Stimulated activated CD4-positive, alpha-beta T cell treated with anti-CD3 and anti-CD28 coated beads, TNF-alpha, amount 100 ng/mL, for 48 hours (primary cell): ENCODE measurements at regions not wholly inside any gene's neighbourhood (a gene's known extent, or its start where the extent isn't known, plus 50 kb on each side); places are given as distances from the start of the nearest gene placed in this dataset.

Experiments
- DNase-seq, 3 donors: peaks; one replicate each; pipeline ENCODE4 v3.0.0-alpha.2; 2020; ENCODE audit warnings: low read depth in 3 of 3

DNA sequence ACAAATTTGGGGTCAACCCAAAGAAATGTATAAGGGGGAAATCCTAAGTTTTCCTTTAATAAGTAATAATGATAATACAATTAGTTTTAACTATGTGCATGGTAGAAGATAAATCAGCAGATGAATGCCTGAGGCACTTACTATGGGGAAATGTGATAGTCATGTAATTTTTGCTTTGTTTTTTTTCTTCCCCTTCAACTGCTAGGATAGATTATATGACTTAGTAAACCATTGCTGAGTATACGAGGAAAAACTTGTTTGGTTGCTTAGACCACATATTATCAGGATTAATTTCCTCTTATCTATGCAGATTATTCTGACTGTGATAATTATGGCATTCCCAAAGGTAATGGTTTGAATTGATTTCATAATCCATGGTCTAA, 181.1 kb downstream of the TGFB2 start:
- DNase-seq = no peak

DNA sequence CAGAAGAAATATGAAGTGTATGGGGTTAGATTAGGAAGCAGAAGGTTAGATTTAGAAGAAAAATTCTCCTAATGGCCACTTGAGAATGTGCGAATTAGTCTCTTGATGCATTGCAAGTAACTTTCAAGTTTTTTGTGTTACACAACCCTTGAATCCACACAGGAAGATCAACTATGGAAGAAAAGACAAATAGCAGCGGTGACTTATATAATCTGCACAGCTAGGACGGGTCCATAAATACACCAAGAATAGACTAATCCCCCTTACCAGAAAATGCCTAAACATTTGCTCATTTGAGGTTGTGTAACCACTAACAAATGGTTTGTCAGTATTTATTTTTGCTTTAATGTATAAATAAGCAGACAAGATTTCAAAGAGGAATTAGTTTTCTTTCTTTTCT, 182.6 kb downstream of the TGFB2 start:
- DNase-seq = no peak

DNA sequence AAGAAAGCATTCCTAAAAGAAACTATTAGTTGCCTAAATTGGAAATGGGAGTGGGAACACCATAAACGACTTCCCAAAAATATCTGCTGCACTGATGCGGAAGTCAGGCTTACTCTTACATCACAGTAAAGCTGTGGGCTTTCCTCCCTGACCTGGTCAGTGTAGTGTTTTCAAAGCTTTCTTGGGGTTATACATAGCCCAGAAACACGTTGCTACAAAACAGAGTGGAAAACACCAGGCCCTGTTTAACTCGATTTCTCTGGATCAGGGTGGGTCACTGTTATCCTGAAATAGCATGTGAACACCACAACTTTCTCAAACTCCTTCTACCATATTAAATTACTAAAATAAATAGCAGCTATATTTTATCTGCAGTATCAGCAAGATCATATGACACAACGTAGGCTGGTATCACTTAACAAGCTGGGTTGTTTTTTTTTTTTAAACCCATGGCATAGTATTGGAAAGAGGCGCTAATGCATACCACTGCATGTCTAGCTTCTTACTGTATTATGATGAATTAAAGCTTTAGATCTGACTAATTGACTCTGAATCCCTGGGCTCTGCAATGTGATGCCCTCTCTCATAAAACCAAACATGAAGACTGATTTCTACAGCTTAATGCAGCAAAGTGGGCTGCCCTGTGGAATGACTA, 184.6 kb downstream of the TGFB2 start:
- no peak for DNase-seq

DNA sequence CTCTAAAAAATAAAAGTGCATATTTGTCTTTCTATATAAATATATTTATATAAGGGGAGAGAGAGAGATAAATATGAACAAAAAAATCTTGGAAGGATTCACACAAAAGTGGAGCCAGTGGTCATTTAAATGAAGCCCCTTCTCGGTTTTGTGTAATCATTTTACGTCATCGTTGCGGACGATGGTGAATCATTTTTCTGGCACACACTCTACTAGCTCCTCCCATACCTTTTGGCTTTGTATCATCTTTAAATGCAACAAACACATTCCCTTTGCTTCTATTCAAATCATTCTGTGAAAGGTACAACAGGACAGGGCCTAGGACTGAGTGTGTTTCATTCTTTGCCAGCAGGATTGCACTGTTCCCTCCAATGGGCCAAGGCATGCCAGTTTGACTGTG, 186.8 kb downstream of the TGFB2 start:
- DNase-seq = no peak

DNA sequence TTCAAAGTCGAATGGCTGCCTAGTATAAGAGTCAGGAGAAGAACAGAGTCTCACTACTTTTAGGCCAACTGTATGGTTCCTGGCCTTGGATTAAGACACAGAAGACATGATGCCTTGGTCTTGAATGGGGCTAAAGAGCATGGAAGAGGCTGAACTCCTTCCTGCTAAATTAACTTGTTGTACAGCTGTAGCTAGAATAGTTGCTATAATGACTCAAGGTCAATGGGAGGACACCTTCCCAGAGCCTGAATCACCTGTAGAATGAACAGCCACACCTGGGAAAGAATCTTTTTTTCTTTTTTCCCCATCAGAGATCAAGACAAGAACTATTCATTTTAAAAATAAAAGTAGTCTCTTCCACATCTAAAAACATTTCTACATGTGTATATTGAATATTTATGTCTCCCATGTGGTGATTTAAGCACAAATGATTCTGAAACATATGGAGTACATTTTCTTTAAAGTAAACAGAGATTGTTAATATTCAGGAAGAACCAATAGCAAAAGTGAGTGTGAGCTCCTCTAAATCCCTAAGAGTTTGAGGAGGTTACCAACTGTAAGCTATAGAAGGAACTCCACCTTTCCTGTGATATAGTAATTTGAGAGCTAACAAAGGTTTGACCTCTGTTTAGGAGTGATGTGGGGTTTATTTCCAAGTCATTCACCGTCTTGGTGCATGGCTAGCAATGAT, 191.3 kb downstream of the TGFB2 start:
- no peak for DNase-seq

DNA sequence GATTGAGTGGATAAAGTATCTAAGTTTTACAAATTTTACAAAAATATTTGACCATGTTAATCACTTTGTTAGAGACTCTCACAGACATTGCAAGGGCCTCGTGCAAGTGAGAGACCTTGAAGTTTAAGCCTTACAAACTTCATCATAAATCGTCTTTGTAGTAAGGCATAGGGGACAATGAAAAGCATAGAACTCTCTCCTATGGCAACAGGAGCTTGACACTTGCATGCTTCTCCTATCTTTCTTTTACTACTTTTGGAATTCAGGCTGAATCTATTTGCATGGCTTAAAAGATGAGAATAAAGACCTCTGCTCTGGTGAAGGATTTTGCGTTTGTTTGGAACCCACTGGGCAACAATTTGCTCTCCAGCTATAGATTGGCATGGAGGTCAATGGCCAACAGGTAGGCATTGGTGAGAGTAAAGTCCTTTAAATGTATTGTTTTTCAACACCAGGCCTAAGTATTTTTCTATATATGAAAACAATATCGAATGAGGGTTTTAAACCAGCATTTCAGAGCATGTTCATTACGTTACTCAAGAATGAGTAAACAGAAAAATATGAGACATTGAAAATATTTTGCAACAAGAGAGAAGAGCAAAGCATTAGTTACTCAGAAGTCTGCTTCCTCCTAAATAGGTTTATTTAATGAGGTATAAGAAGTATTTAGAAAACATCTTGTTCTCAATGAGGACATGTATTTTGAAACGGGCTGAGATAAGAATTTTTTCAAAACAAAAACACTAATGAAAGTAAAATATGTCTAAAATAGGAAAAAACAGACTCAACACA, 192.2 kb downstream of the TGFB2 start:
- DNase-seq = no peak

DNA sequence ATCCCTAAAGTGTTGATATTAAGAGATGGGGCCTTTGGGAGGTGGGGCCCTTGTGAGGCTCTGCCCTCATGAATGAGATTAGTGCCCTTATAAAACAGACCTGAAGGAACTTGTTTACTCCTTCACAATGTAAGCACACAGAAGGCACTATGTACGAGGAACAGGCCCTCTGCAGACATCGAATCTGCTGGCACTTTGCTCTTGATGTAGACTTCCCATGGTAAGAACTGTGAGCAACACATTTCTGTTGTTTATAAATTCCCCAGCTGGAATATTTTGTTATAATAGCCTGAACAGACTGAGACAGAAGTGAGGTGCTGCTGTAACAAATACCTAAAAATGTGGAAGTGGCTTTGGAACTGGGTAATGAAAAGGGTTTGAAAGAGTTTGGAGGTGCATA, 193.2 kb downstream of the TGFB2 start:
- DNase-seq = no peak

DNA sequence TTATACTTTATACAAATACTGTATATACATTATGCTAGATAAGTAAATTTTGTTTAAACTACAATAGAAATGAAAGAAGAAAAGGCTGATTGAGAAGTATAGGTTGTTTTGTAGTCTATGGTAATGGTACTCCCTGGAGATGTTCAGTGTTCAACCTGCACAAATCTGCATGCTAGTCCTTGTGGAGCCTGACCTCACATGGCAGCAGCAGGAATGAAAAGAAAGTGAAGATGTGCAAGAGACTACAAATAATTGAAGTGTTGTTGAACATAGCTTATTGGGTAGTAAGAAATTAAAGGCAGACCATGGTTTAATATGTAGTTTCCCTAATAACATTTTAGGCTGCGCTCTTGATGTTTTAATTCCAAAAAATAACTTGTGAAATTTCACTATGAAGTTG, 201.2 kb downstream of the TGFB2 start:
- DNase-seq = no peak

DNA sequence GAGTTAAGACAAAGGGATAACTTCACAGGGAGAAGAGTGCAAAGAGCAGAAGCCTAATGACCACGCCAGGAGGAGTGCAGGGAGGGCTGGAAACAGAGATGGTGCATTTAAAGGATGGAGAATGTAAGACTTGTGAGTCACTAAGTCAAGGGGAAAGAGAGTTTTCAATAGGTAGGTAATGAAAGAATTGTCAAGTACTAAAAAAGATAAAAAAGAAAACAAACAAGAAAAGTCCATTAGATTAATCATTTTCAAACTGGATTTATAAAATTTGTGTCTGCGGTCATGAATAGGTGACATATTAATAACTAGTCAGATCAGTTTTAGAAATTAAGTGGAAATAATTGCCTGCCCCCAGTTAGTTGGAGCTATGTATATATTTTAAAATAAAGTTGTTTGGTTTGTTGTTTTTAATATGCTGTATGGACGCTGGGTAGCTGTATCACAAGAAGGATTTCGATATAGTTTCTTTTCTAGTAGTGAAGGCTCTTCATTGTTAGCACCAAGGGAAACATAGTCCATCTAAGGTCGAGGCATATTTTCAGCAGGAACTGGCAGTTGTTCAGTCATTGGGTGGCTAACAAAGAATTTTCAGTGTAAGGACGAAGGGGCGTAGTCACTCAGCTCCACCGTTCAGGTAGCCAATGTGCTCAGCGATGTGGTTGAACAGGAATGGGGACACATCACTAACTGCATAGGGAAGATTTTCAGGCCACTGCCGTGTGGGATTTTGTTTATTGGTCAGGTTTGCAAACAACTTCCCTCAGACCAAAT, 203.0 kb downstream of the TGFB2 start:
- no peak for DNase-seq

DNA sequence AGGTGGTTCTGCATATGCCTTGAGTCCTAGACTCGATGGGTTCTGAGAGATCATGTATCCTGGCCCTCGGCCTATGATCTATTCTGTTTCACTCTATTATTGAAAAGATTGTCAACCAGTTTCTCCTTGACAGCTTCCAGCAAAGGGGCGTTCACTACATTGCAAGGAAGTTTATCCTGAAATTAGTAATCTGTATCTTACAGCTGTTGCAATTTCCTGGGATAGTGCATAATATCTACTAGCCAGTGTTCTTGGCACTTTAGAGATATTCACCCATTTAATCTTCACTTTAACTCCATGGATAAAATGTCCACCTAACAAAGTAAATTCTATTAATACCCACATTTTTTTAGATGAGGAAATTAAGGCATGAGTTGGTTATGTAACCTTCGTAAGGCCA, 203.6 kb downstream of the TGFB2 start:
- DNase-seq = no peak

DNA sequence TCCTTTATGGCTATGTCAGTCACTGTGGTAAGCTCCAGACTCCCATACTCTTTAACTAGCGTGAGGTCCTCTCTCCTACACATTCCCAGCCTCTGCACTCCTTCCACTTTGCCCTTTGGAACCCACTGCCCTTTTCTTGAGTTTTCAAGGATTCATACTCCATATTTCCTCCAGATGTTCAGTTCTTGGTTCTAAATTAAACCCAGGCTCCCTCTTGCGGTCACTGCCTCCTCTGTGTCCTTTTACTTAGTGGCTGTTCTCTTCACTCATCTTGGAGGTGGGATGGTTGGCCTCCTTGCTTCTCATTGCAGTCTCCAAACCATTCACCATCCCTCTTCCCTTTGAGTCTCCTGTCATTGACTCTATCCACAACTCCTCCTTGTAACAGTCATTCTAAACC, 208.1 kb downstream of the TGFB2 start:
- DNase-seq = no peak

DNA sequence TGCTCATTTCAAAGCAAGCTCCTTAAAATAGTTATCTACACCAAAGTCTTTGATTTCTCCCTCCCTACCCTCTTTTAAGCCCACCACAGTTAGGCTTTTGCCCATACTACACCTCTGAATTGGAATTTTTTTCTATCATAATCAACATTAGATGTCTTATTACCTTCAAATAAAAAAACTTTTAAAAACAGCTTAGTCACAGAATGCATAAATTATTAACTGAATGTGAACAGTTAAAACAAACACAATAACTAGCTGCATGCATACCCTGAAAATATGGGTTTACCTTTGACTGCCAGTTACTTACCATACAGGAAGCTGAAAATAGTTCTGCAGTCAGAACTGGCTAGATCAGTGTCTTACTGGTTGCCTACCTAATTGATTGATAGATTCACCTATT, 210.9 kb downstream of the TGFB2 start:
- DNase-seq = no peak

DNA sequence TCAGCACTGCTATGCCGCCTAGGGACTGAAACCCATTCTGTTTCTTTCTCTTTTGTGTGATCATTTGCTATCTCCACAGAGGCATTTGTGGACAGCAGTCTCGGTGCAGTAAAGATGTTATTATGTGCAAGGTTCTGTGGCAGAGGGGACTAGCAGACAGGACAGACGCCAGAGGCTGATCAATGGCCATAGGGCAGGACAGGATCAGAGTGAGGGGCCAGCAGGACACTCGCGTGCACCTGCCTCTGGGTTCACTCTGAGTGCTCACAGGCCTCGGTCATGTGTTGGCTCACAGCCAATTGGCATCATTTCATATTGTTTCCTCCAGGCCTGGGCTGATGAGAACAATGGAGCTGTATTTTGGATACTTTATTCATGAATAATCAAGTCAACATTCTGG, 212.6 kb downstream of the TGFB2 start:
- DNase-seq = no peak

DNA sequence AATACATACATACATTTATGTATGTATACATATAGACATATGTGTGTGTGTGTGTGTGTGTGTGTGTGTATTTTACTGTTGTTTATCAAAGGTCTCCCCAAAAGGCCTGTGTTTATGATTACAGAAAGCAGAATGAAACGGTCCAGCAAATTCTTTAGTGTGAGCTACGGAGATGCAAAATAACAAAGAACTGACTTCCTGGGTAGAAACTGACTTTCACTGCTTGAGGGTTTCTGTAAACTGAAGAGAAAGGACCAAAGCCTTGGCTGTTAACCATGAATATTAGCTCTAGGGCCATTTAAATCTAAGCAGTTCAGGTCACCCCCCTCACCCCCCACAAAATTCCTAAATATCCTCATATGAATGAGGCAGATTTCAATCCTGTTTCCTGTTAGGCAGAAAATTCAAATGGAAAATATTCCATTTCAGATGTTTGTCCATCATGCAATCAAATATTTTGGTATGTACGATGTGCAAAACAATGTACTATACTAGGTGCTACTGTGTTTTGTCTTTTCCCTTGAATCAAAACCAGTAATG, 213.2 kb downstream of the TGFB2 start:
- DNase-seq = no peak

DNA sequence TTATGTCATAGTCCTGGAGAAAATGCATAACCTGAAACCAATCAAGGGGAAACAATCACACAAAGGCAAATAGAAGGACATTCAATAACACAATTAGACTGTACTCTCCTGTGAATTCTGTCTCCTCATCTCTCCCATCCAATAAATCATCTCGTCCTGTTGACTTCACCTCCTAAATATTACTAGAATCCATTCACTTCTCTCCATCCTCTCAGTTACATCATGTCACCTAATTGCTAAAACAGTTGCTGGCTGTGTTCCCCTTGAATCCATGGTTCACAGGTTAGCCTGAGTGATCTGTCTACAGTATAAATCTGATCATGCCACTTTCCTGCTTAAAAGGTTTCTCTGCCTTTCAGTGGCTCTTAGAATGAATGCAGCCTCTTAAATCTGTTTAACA, 220.2 kb downstream of the TGFB2 start:
- DNase-seq = no peak

DNA sequence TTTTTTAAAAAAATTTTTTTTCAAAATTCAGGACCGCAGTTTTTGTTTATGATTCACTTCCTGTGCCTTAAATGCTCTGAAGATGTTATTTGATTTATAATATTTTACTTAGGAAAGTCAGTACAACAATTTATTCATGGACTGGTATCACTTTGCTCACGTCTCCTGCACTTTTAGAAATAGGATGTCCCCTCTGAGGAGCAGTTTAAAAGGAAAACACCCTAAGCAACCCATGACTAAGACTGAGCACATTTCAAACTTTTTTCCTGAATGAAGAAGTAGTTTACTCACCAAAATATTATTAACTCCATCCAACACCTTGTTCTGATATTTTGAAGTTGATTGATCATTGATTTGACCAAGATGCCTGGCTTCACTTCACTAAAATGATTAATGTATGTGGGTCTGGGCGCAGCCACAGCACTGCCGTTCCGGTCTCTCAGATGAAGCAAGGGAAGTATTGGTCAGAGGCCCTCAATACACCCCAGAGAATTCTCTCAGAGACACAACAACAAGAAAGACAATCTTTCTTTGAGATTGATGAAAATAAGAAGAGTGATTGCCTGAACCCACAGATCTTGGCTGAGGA, 223.9 kb downstream of the TGFB2 start:
- no peak for DNase-seq

DNA sequence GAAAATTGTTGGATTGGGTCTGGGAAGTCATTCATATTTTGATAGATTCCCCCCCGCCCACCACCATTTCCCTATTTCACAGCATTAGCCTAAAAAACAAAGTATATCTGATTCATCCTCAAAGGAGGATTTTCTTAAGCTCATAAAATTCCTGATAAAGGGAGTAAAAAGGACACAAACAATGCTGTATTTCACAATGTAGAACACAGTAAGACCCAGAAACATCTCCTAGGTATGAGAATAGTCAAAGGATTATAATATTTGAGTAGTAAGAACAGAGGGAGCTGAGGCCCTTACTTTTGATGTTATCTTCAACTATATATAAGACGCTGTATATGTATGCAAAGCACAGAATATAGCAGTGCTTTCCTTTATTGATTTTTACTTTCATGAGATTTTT, 225.3 kb downstream of the TGFB2 start:
- no peak for DNase-seq

DNA sequence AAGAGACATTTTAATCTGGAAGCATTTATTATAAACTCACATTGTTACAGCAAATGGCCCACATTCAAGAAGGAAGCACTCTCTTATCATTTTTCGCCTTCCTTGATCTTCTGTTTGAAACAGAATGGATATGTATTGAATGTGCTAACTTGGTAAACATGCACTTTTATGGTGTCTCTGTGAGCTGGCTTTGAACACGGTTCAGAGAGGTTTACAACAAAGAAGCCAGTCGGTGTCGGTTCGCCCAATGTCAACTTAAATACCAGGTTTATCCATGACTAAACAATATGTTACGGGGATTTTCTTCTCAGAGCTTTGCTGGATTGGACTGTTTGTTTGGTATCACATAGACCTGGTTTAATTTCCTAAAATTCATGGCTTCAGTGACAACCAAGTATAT, 226.4 kb downstream of the TGFB2 start:
- no peak for DNase-seq

DNA sequence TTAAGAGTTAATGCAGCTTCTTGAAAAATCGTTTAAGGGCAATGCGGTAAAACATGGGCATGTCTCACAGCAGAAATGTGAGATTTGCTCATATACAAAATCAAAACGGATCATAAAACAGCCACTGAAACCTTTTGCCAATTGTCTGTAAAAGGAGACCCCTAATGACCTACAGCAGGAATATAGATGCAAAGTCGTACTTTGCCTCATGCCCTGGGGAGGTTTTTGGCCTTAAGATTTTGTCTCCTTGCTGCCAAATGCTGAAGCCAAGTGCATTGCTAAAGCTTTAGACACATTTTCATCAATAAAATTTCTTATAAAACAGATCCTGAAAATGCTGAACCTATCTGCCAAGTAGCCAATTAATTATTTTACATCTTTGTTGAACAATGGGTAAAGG, 226.9 kb downstream of the TGFB2 start:
- DNase-seq = no peak

DNA sequence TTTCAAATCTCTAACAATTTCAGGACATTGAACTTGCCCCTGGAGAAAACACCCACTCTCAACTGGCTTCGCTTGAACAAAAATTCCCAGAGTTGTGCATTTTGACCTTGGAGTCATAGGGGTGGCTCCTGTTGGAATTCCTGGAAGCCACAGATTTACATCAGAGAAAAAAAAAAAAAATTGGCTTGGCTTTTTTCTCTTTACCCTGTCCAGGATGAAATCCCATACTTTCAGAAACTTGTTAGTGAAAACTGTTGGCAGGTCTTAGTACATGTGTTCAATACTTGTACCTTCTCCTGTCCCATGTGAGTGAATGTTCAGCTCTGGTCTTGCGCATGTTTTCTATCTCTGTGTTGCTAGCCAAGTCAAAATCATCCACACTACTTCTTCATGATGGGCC, 228.8 kb downstream of the TGFB2 start:
- DNase-seq = no peak

DNA sequence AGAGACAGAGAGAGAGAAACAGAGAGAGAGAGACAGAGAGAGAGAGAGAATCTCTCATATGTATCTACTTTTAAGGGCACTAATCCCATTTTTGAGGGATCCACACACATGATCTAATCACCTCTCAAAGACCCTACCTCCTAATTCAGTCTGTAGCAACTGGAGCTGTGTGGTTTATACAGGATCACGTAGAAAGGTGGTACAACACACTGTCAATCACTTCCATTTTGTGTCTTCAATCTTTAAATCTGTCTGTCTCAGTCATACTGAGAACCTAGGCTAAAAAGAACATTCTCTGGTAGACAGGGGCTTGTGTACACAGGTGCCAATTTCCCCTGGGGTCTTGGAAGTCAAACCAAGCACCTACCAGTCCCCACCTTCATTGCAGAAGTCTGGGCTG, 229.9 kb downstream of the TGFB2 start:
- DNase-seq = no peak

DNA sequence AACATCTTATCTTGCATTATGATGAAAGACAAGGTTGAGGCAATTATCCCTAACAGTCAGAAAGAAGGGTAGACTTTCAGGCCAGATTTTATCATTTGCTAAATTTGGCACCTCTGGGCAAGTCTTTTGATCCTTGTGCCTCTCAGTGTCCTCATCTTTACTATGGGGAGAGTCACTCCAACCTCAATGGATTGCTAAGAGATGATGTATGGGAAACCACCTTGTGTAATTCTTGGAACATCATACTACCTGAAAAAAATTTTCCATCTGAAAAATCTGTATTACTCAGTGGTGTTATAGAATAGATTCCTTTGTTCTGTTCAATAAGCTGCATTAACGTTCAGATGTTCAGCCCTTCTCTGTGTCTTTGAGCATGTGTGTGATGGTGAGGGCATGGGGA, 230.7 kb downstream of the TGFB2 start:
- DNase-seq = no peak
